D721Med (cell line): ENCODE measurements at regions not wholly inside any gene's neighbourhood (a gene's known extent, or its start where the extent isn't known, plus 50 kb on each side); places are given as distances from the start of the nearest gene placed in this dataset.

Experiments
- DNase-seq: peaks from one replicate; pipeline ENCODE4 v3.0.0; 2011; ENCODE audit warnings: low spot score; ENCODE audit not compliant: insufficient read length
- FAIRE-seq: peaks from 2 replicates; lab custom pipeline; 2011; peaks lifted over from hg19 to GRCh38; lab: Jason Lieb, UNC
- CTCF ChIP-seq: IDR thresholded peaks from 2 replicates; pipeline ENCODE4 v1.5.1; 2012; ENCODE audit warnings: mild to moderate bottlenecking, control low read depth; ENCODE audit not compliant: insufficient read depth; ENCODE audit errors: missing control alignments

DNA sequence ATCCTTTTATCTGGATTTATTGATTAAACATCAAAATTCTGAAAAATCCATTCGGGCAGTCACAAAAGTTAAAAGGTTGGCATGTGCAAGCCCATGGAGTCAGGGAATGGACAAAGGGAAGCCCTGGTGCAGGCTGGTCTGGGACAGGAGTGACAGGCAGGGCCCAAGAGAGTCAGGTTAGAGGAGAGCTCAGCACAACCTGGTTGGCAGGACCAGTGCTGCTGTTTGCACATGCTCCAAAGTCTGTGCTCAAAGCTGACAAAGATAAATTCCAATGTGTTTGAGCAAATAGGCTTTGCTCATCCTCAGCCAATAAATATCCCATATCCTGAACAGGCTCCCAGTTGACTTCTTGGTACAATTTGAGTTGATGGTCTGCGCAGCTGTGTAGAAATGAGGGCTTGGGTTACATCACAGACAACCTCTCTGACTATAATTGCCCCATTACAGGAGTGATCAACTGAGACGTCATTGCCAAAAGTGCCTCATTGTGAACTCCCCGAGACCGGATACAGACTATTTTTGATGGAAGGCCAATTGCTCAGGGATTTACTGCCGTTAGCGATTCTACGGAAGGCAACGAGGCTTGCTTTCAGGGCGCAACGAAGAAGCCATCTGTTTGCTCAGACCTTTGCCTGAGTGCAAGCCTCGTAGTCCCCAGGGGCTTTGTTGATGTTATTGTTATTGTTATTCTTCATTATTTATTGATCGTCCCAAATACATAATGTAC, 1008.1 kb upstream of the TENM3 start:
- DNase-seq (no peak), FAIRE-seq (no peak)
- no peak for TF ChIP-seq CTCF

- no peak for TF ChIP-seq CTCF
- FAIRE-seq (no peak), DNase-seq (no peak)
Measured at GRCh38 chr4:181245326-181245725, 997.9 kb upstream of the TENM3 start.

GRCh38 chr4:181249031-181249430, 994.2 kb upstream of the TENM3 start:
- DNase-seq: no peak
- FAIRE-seq: no peak
- no peak for TF ChIP-seq CTCF

GRCh38 chr4:181254771-181255170, 988.4 kb upstream of the TENM3 start:
- DNase-seq: no peak
- no peak for TF ChIP-seq CTCF
- no peak for FAIRE-seq

DNA sequence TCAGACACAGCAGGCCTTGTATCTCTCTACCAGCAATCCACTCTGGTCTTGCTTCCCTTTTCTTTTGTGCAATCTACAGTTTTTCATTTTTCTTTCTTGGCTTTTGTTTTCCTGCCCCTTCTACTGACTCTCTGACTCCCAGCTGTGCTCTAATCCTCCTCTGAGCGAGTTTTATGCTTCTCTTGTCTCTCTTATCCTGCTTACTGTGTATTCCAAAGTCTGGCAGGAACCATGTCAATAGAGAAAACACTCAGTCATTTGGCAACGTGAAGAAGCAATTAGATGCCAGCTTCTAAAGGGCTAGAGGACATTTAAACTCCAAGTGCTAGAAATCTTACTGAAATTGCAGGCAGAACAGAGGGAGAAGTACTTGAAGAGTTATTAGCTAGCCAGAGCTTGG, 984.6 kb upstream of the TENM3 start:
- no peak for TF ChIP-seq CTCF
- no peak for DNase-seq
- FAIRE-seq: no peak

- no peak for DNase-seq
- FAIRE-seq: no peak
- TF ChIP-seq CTCF: no peak
Measured at GRCh38 chr4:181259081-181259709, 984.0 kb upstream of the TENM3 start.

DNA sequence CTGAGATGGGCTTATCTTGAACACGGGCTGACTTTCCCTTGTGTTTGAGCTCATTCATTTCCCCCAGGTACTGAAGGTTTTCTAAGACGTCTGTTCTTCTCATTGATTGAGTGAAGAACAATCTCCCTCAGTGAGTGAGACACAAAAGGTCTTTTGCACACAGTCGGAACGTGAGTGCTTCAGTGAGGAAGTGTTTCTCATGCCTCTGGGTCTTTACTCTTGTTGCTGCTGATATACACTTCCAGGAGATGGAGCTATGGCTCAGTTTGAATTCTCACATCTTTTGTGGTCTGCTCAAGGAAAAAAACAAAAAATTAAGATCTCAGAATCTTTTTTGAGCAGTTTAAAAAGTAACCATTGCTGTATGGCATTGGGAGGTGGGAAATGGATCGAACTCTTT, 981.9 kb upstream of the TENM3 start:
- no peak for DNase-seq
- FAIRE-seq: no peak
- no peak for TF ChIP-seq CTCF
